K562 (cell line): ENCODE measurements at regions not wholly inside any gene's neighbourhood (a gene's known extent, or its start where the extent isn't known, plus 50 kb on each side); places are given as distances from the start of the nearest gene placed in this dataset.

Experiments
- ATAC-seq: fragments of 200-7000 bp; cut with Tn5 transposase; 3 replicates; pipeline ENCODE4 v1.9.1; 2020; ENCODE audit warnings: moderate library complexity
- BruUV-seq: library from RNA; stranded (reverse); fragments of 400-500 nt; replicated peaks from 2 replicates; lab custom pipeline; 2021; lab: Mats Ljungman, UMichigan
- CTCF ChIA-PET: fragments of 300-600 bp; formaldehyde crosslinking; extraction: SDS; loops from one replicate; lab custom pipeline; 2021; ENCODE audit warnings: low intra/inter-chr PET ratio; lab: Yijun Ruan, JAX
- POLR2A ChIA-PET: fragments of 300-600, 350-650 bp; sonication (Branson Sonifier 250); formaldehyde crosslinking; extraction: SDS; loops from one replicate; lab custom pipeline; 2021; ENCODE audit warnings: antibody characterized with exemption, inconsistent platforms; lab: Yijun Ruan, JAX
- DNase-seq, 4 experiments: peaks; one replicate each; pipeline versions ENCODE4 v3.0.0 to v3.0.0-alpha.2; 2011 to 2018; ENCODE audit warnings: low spot score in 3 of 4, mixed read lengths in 3 of 4; ENCODE audit errors: extremely low read depth in 1 of 4
- FAIRE-seq: peaks from 2 replicates; lab custom pipeline; 2011; peaks lifted over from hg19 to GRCh38; lab: Jason Lieb, UNC
- H2AFZ ChIP-seq: 2 replicates; pipeline ENCODE4 v1.6.0; 2011; ENCODE audit warnings: low read depth, low read length, control low read depth, inconsistent platforms
- H3K27ac ChIP-seq: fragments of 200-600 bp; 3 replicates; pipeline ENCODE4 v1.8.0; 2011; ENCODE audit warnings: low read depth, mild to moderate bottlenecking, control low read depth, inconsistent platforms, low read length, moderate library complexity, mixed read lengths; ENCODE audit errors: extremely low read depth
- H3K27me3 ChIP-seq, 2 experiments: fragments of 300-600 bp in 1 of 2; 2 replicates in 1 of 2; 3 replicates in 1 of 2; pipeline versions ENCODE4 v1.6.0 to v1.8.0; 2011; ENCODE audit warnings: inconsistent platforms in 2 of 2, low read length in 2 of 2, mild to moderate bottlenecking in 1 of 2, mixed read lengths in 1 of 2, moderate library complexity in 1 of 2; ENCODE audit not compliant: control insufficient read depth in 2 of 2, insufficient read depth in 2 of 2
- H3K36me3 ChIP-seq: fragments of 300-600 bp; 3 replicates; pipeline ENCODE4 v1.8.0; 2011; ENCODE audit warnings: mild to moderate bottlenecking, low read length, inconsistent platforms; ENCODE audit not compliant: control insufficient read depth, insufficient read depth
- H3K4me1 ChIP-seq, 2 experiments: fragments of 200-600 bp in 1 of 2; replicated peaks in 1 of 2; 2 replicates in 1 of 2; 3 replicates in 1 of 2; pipeline versions ENCODE4 v1.5.1 to v1.8.0; 2011; ENCODE audit warnings: inconsistent platforms in 2 of 2, low read length in 2 of 2, mild to moderate bottlenecking in 1 of 2, mixed read lengths in 1 of 2, moderate library complexity in 1 of 2; ENCODE audit not compliant: control insufficient read depth in 2 of 2, insufficient read depth in 2 of 2
- H3K4me2 ChIP-seq: 2 replicates; pipeline ENCODE4 v1.6.1; 2011; ENCODE audit warnings: low read length, control low read depth, inconsistent platforms, mixed read lengths; ENCODE audit not compliant: insufficient read depth
- H3K4me3 ChIP-seq: fragments of 200-600 bp; sonication (generic), shearing (Covaris generic); 2 replicates; pipeline ENCODE4 v1.5.1; 2016; ENCODE audit warnings: control low read depth, inconsistent platforms
- H3K79me2 ChIP-seq: fragments of 200-600 bp; 3 replicates; pipeline ENCODE4 v1.8.0; 2011; ENCODE audit warnings: low read length, inconsistent platforms; ENCODE audit not compliant: control insufficient read depth, insufficient read depth
- H3K9ac ChIP-seq, 2 experiments: 2 replicates each; pipeline versions ENCODE4 v1.6.0 to v1.6.1; 2011; ENCODE audit warnings: low read depth in 2 of 2, low read length in 2 of 2, control low read depth in 1 of 2, inconsistent platforms in 1 of 2, mild to moderate bottlenecking in 1 of 2, mixed read lengths in 1 of 2; ENCODE audit not compliant: insufficient read depth in 1 of 2
- H3K9me1 ChIP-seq: one replicate; pipeline ENCODE4 v1.6.0; 2011; ENCODE audit warnings: inconsistent platforms, mild to moderate bottlenecking, low read length, moderate library complexity; ENCODE audit not compliant: control insufficient read depth, insufficient read depth
- H3K9me3 ChIP-seq: replicated peaks from 2 replicates; pipeline ENCODE4 v1.5.1; 2011; ENCODE audit warnings: low read depth, low read length, inconsistent platforms; ENCODE audit not compliant: control insufficient read depth, insufficient read depth
- H4K20me1 ChIP-seq: replicated peaks from 2 replicates; pipeline ENCODE4 v1.6.1; 2011; ENCODE audit warnings: low read length, inconsistent platforms, mixed read lengths; ENCODE audit not compliant: control insufficient read depth, insufficient read depth
- CBFB ChIP-seq: sonication (generic); formaldehyde crosslinking; IDR thresholded peaks from 2 replicates; pipeline ENCODE4 v1.4.0; 2020; ENCODE audit warnings: mild to moderate bottlenecking, missing genetic modification reagents
- CEBPB ChIP-seq: fragments of 450-650 bp; IDR thresholded peaks from 2 replicates; pipeline ENCODE4 v1.6.1; 2016; ENCODE audit warnings: missing genetic modification characterization, missing compliant biosample characterization
- CEBPG ChIP-seq, 3 experiments: fragments of 200-800 bp in 1 of 3; sonication (Bioruptor generic) in 1 of 3; sonication (generic) in 1 of 3; formaldehyde crosslinking in 1 of 3; IDR thresholded peaks in 2 of 3; conservative IDR thresholded peaks in 1 of 3; 2 replicates each; pipeline versions ENCODE4 v1.6.1 to v1.8.0; 2016 to 2022; ENCODE audit warnings: missing compliant biosample characterization in 2 of 3, missing genetic modification characterization in 2 of 3, mild to moderate bottlenecking in 1 of 3, missing genetic modification reagents in 1 of 3
- HDGF ChIP-seq: fragments of 450-650 bp; IDR thresholded peaks from 2 replicates; pipeline ENCODE4 v1.6.1; 2016
- MAZ ChIP-seq, 2 experiments: fragments of 450-650 bp in 1 of 2; sonication (generic) in 1 of 2; formaldehyde crosslinking; IDR thresholded peaks in 1 of 2; conservative IDR thresholded peaks in 1 of 2; 2 replicates each; pipeline versions ENCODE4 v1.4.0 to v1.5.0; 2020; ENCODE audit warnings: mild to moderate bottlenecking in 1 of 2, missing genetic modification reagents in 1 of 2
- NFIC ChIP-seq: fragments of 450-650 bp; IDR thresholded peaks from 2 replicates; pipeline ENCODE4 v1.6.1; 2017; ENCODE audit warnings: mild to moderate bottlenecking, inconsistent platforms
- PML ChIP-seq: IDR thresholded peaks from 2 replicates; pipeline ENCODE4 v1.6.1; 2012; ENCODE audit warnings: low read length, inconsistent platforms
- POLR2A ChIP-seq: fragments of 450-650 bp; conservative IDR thresholded peaks from 2 replicates; pipeline ENCODE4 v1.6.1; 2016
- POLR2AphosphoS2 ChIP-seq: IDR thresholded peaks from 2 replicates; pipeline ENCODE4 v1.6.1; 2012; ENCODE audit warnings: low read length, improper control_type of control experiment
- POLR2H ChIP-seq: IDR thresholded peaks from 2 replicates; pipeline ENCODE4 v1.6.1; 2016; ENCODE audit warnings: missing genetic modification characterization, low read depth, mild to moderate bottlenecking, control low read depth, missing compliant biosample characterization, moderate library complexity
- RFX1 ChIP-seq: fragments of 450-650 bp; IDR thresholded peaks from 2 replicates; pipeline ENCODE4 v1.6.1; 2016; ENCODE audit warnings: mild to moderate bottlenecking, moderate library complexity
- SREBF2 ChIP-seq: sonication (generic); formaldehyde crosslinking; IDR thresholded peaks from 2 replicates; pipeline ENCODE4 v1.4.0; 2020; ENCODE audit warnings: mild to moderate bottlenecking, missing genetic modification reagents
- STAT5A ChIP-seq: IDR thresholded peaks from 2 replicates; pipeline ENCODE4 v1.6.1; 2012; ENCODE audit warnings: low read length, inconsistent platforms, borderline replicate concordance
- ZNF140 ChIP-seq: fragments of 250-450 bp; sonication (Bioruptor Pico); IDR thresholded peaks from 2 replicates; pipeline ENCODE4 v1.8.0; 2021; ENCODE audit warnings: moderate library complexity, mild to moderate bottlenecking, inconsistent platforms
- WGBS: fragments of 100-300 bp; shearing (Covaris generic); methylation state at CpG from one replicate; pipeline ENCODE4 v1.1.6; 2016; ENCODE audit warnings: low coverage, mixed read lengths; ENCODE audit not compliant: insufficient coverage; ENCODE audit errors: missing lambda C conversion rate; 5-methylcytosine and 5-hydroxymethylcytosine counted together
- in situ Hi-C: fragments of 300-500 bp; cut with MboI; formaldehyde crosslinking; loops from 4 replicates; pipeline ENCODE4 v1.15.0; 2018; ENCODE audit warnings: inconsistent platforms, mixed read lengths
- intact Hi-C: fragments of 100-400 bp; cut with micrococcal nuclease; formaldehyde crosslinking; loops from 2 replicates; pipeline ENCODE4 v1.14.2; 2022

DNA sequence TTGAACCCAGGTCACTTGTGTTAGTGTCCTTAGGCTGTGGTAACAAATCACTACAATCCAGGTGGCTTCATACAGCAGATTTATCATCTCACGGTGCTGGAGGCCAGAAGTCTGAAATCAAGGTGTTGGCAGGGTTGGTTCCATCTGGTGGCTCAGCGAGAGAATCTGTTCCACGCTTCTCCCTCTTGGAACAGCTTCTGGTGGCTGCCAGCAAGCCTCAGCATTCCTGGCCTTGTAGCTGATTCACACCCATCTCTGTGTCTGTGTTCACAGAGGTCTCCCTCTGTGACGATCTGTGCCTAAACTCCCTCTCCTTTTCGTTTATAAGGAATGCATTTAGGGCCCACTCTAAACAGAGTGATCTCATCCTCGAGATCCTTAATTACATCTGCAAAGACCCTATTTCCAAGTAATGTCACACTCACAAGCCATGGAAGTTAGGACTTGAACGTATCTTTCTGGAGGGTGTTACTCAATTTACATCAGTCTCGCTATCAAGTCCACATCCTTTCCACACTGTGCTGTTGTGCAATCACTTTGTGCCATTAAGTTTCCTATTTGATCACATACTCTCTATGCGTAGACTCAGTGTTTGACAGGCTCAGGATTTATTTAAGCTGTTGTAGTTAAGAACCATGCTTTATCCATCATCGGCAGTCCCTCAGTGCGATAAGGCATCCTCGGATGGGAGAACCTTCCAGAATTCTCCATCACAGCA lies 164.4 kb downstream of the SOCS6 start:
- intact Hi-C loops: loop anchor here (5.0 kb wide), 1 partner anchor 1606 kb away; no protein-coding TSS in a partner anchor
- no TSS peak for BruUV-seq

DNA sequence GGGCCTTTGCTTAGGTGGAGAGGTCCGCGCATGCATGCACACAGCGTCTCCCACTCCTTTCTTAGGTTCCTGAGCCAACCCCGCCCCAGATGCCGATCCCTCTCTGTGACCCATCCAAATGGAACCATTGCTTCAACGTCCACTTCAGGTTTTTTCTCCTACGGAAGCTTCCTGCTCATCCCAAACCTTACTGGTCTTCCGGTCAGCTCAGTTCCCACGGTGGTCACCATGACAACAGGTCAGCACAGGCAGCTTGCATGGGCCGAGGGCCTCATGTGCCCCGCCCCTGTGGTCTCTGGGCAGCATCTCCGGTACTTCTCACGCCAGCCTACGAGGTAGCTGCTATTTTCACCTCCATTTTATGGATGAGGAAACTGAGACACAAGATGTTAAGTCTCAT lies 163.7 kb downstream of the SOCS6 start:
- no peak for FAIRE-seq
- ATAC-seq: no peak
- Histone ChIP-seq H3K4me2 (no peak overlapping the region), H3K36me3 (no peaks in the 10 kb centered on the region), H3K79me2 (no peaks in the 10 kb centered on the region), H2AFZ (no peak overlapping the region), H4K20me1 (no peaks in the 10 kb centered on the region; the same call in 1 of the 2 replicates), H3K4me3 (no peak overlapping the region), H3K27ac (no peak overlapping the region), H3K4me1 (no peaks in the 10 kb centered on the region), H3K9me1 (no peaks in the 10 kb centered on the region), H3K9me3 (no peaks in the 10 kb centered on the region), H3K9ac (no peak overlapping the region), H3K27me3 (no peaks in the 10 kb centered on the region)
- WGBS: 6% methylated on average over 6 of the region's 14 CpGs
- POLR2A ChIA-PET: no interaction called here
- BruUV-seq: no TSS peak
- CTCF ChIA-PET: no interaction called here
- intact Hi-C loops (loop anchor here (5.0 kb wide), 1 partner anchor 1605 kb away; no protein-coding TSS in a partner anchor), in situ Hi-C loops (no loop called here)
- no peak for DNase-seq
- TF ChIP-seq RFX1 (peak; percentile 71), POLR2A (no peak)

More for the DNA sequence above, 164.4 kb downstream of the SOCS6 start:
- no peaks in the 10 kb centered on the region for H3K9me1 ChIP-seq
- CTCF ChIA-PET: interaction anchor here (0.7 kb wide), 1 partner anchor 39 kb away, joined by 4 read pairs; no protein-coding TSS in a partner anchor
- H3K4me3 ChIP-seq: no peak overlapping the region
- WGBS: 22% methylated on average over 12 of the region's 12 CpGs
- DNase-seq: no peak
- no peak for ATAC-seq
- H3K4me2 ChIP-seq: no peak overlapping the region
- no peak for FAIRE-seq
- no peak for TF ChIP-seq SREBF2 (CRISPR knock-in tag)
- no peak for TF ChIP-seq ZNF140
- TF ChIP-seq MAZ (CRISPR knock-in tag; conservative IDR thresholded peaks at IDR 0.05 in 1 of 2, IDR thresholded peaks at IDR 0.05 in 1 of 2): no peak
- TF ChIP-seq CEBPG (CRISPR knock-in tag; IDR thresholded peaks at IDR 0.05): no peak
- TF ChIP-seq CEBPG (tag; conservative IDR thresholded peaks at IDR 0.05 in 1 of 2, IDR thresholded peaks at IDR 0.05 in 1 of 2): peak; percentile 37 to 62; a peak in 2 of 4 replicates
- no peak for TF ChIP-seq PML
- TF ChIP-seq POLR2AphosphoS2: no peak
- no peak for TF ChIP-seq POLR2H (tag)
- TF ChIP-seq CBFB (CRISPR knock-in tag): no peak
- no peak for TF ChIP-seq NFIC
- no peak for TF ChIP-seq HDGF
- peak; percentile 84 for TF ChIP-seq CEBPB (tag)
- no peak for TF ChIP-seq STAT5A
- no peak overlapping the region for H2AFZ ChIP-seq
- H3K9ac ChIP-seq: no peak overlapping the region
- POLR2A ChIA-PET: no interaction called here
- H3K4me1 ChIP-seq: no peaks in the 10 kb centered on the region
- H4K20me1 ChIP-seq: no peaks in the 10 kb centered on the region; the same call in 1 of the 2 replicates
- no peaks in the 10 kb centered on the region for H3K27me3 ChIP-seq
- no peaks in the 10 kb centered on the region for H3K36me3 ChIP-seq
- H3K79me2 ChIP-seq: no peaks in the 10 kb centered on the region
- H3K9me3 ChIP-seq: no peaks in the 10 kb centered on the region
- H3K27ac ChIP-seq: no peak overlapping the region
- in situ Hi-C loops: no loop called here
